Sigmoid colon (tissue), 4 donors: ENCODE measurements at regions not wholly inside any gene's neighbourhood (a gene's known extent, or its start where the extent isn't known, plus 50 kb on each side); places are given as distances from the start of the nearest gene placed in this dataset.

Experiments used
- CTCF ChIP-seq, 4 experiments: fragments of 450-650 bp in 3 of 4; fragments of 200-600 bp in 1 of 4; IDR thresholded peaks; one replicate each; pipeline ENCODE4 v1.5.1; 2016 to 2019; ENCODE audit warnings: antibody characterized with exemption in 4 of 4, mild to moderate bottlenecking in 3 of 4, moderate library complexity in 2 of 4
- EP300 ChIP-seq, 4 donors: sonication (generic); formaldehyde crosslinking; IDR thresholded peaks; one replicate each; pipeline ENCODE4 v1.6.1; 2017; ENCODE audit warnings: antibody characterized with exemption in 4 of 4
- POLR2AphosphoS5 ChIP-seq, 4 donors: sonication (generic); formaldehyde crosslinking; IDR thresholded peaks; one replicate each; pipeline ENCODE4 v1.6.1; 2017; ENCODE audit warnings: antibody characterized with exemption in 4 of 4

DNA sequence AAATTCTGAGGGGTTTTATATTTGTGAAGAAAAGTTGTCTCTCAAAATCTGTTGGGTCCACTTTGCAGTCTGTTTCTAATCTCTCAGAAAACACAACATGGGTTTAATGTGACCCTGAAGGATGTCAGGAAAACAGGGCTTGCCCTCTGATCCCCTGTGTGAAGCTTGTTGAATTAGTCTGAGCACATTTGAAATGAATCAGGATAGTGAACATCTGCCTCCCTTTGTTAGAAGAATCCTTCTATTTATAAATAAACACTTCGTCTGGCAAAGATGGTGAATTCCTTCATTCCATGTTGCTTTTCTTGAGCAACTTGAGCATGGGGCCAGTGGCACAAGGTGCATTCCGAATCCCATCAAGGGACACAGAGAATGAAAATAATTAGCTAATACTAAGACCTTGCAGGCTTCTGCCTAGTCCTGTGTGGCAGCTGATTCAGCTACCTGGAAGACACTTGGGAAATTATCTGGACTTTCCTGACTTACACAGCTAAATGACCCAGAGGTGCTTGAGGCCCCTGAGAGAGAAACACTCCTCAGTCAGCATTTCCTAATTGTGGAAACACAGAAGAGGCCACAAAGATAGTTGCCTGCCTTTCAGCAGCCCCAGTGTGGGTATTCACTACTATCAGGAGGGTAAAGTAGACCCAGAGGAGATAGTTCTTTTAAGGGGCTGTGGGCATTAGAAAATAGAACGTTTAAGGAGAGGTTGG, 305.5 kb downstream of the C7orf25 start:
- no peak for TF ChIP-seq CTCF (IDR thresholded peaks at IDR 0.05)
- no peak for TF ChIP-seq POLR2AphosphoS5 (IDR thresholded peaks at IDR 0.05)
- no peak for TF ChIP-seq EP300 (IDR thresholded peaks at IDR 0.05)
